ENCODE measurements at regions not wholly inside any gene's neighbourhood (a gene's known extent, or its start where the extent isn't known, plus 50 kb on each side); places are given as distances from the start of the nearest gene placed in this dataset.

- no peak for TF ChIP-seq CTCF (IDR thresholded peaks at IDR 0.05; ENCODE audit: insufficient read depth, low read length)
- H3K4me3 ChIP-seq (ENCODE audit: low read depth, low read length) = no peak overlapping the region
- no peak for DNase-seq (ENCODE audit: low read depth)
Observed at GRCh38 chr4:22903913-22904312, 211.2 kb downstream of the GBA3 start.

GRCh38 chr4:22901631-22902030 is 208.9 kb downstream of the GBA3 start:
- no peak overlapping the region for H3K4me3 ChIP-seq (ENCODE audit: low read depth, low read length)
- no peak for DNase-seq (ENCODE audit: low read depth)
- no peak for TF ChIP-seq CTCF (IDR thresholded peaks at IDR 0.05; ENCODE audit: insufficient read depth, low read length)

- DNase-seq (ENCODE audit: low read depth) = no peak
- H3K4me3 ChIP-seq (ENCODE audit: low read depth, low read length) = no peak overlapping the region
- TF ChIP-seq CTCF (IDR thresholded peaks at IDR 0.05; ENCODE audit: insufficient read depth, low read length) = no peak
Observed at GRCh38 chr4:22900876-22901275, 208.1 kb downstream of the GBA3 start.

- no peak overlapping the region for H3K4me3 ChIP-seq (ENCODE audit: low read depth, low read length)
- peak; percentile 69 for TF ChIP-seq CTCF (IDR thresholded peaks at IDR 0.05; ENCODE audit: insufficient read depth, low read length)
- peak; percentile 25 for DNase-seq (ENCODE audit: low read depth)
Observed at GRCh38 chr4:22897520-22898108, 204.9 kb downstream of the GBA3 start.

GRCh38 chr4:22895482-22895881 is 202.7 kb downstream of the GBA3 start:
- DNase-seq (ENCODE audit: low read depth) = no peak
- TF ChIP-seq CTCF (IDR thresholded peaks at IDR 0.05; ENCODE audit: insufficient read depth, low read length) = no peak
- H3K4me3 ChIP-seq (ENCODE audit: low read depth, low read length) = no peak overlapping the region

- no peak for TF ChIP-seq CTCF (IDR thresholded peaks at IDR 0.05; ENCODE audit: insufficient read depth, low read length)
Observed at GRCh38 chr4:22884157-22884556, 191.4 kb downstream of the GBA3 start.

GRCh38 chr4:22881411-22881810 is 188.7 kb downstream of the GBA3 start:
- H3K4me3 ChIP-seq (ENCODE audit: low read depth, low read length) = no peak overlapping the region
- DNase-seq (ENCODE audit: low read depth) = no peak
- TF ChIP-seq CTCF (IDR thresholded peaks at IDR 0.05; ENCODE audit: insufficient read depth, low read length) = no peak

More at GRCh38 chr4:22884157-22884556, 191.4 kb downstream of the GBA3 start:
- no peak for DNase-seq (ENCODE audit: low read depth)
- no peak overlapping the region for H3K4me3 ChIP-seq (ENCODE audit: low read depth, low read length)
